ENCODE measurements at regions not wholly inside any gene's neighbourhood (a gene's known extent, or its start where the extent isn't known, plus 50 kb on each side); places are given as distances from the start of the nearest gene placed in this dataset.

DNA sequence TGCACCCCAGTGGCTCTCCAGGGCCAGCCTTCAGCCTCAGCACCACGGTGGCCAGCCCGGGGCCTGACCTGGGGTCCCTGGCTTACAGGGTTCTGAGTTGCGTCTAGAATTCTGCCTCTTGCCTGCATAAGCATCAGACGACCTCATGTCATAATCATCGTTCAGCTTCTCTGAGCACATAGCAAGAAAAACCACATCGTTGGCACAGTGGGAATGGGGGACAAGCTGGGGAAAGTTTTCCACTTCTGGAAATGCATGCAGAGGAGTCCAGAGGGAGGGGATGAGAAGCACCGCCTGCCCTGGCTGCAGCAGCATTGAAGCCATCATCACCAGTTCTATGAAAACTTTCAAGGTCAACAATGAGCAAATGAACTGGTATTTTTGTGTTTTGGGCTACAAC lies 441.0 kb upstream of the FRG1 start:
- no peak overlapping the region for H3K4me3 ChIP-seq (ENCODE audit: low read depth, low read length)
- no peak overlapping the region for H2AFZ ChIP-seq (ENCODE audit: low read length, unreplicated experiment)
- no peaks in the 10 kb centered on the region for H3K79me2 ChIP-seq (ENCODE audit: control insufficient read depth, insufficient read depth, low read length, unreplicated experiment)
- no peaks in the 10 kb centered on the region for H3K36me3 ChIP-seq (ENCODE audit: insufficient read depth, low read length)
- H3K4me1 ChIP-seq (ENCODE audit: control insufficient read depth, insufficient read depth, low read length, unreplicated experiment) = no peaks in the 10 kb centered on the region
- no peaks in the 10 kb centered on the region for H3K27me3 ChIP-seq (ENCODE audit: insufficient read depth, low read length)
- no peak overlapping the region for H3K27ac ChIP-seq (ENCODE audit: low read depth, low read length)

DNA sequence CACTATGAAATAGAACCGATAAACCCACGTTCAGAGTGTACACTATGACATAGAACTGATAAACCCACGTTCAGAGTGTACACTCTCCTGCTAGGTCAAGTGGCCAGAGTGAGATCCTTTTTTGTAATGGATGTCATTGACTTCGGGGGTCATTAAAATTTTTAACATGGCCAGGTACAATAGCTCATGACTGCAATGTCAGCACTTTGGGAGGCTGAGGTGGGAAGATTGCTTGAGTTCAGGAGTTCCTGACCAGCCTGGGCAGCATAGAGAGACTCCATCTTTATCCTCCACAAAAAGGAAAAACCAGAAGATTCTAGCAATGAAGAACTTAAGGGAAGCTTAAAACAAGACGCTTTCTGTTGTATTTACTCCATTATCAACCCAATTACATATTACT lies 439.7 kb upstream of the FRG1 start:
- Histone ChIP-seq H2AFZ (ENCODE audit: low read length, unreplicated experiment) (no peak overlapping the region), H3K27me3 (ENCODE audit: insufficient read depth, low read length) (no peaks in the 10 kb centered on the region), H3K27ac (ENCODE audit: low read depth, low read length) (no peak overlapping the region)

DNA sequence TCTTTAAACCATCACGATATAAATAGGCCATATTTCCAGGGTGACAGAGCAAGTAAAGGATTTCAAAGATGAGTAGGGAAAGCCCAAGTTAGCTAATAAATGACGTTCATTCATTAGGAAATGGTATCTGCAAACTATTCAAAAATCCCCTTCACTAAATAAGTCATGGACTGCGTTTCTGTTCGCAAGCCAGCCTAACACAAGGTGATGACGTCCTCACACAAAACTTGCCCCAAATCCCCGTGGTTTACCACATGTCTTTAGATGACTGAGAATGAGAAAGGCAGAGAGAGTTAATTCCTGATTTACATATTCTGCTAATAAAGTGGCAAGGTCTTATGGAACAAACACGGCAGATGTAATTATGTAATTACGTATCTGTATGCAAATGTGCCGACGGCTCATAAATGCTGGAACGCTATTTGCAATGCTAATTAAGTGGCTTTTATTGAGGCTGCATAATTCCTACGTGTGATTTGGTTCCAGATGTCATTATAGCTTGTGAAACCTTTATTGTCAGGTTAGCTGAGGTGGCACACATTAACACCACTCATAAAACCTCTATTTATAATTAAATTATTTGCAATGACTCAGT lies 437.7 kb upstream of the FRG1 start:
- no peaks in the 10 kb centered on the region for H3K79me2 ChIP-seq (ENCODE audit: control insufficient read depth, insufficient read depth, low read length, unreplicated experiment)
- H2AFZ ChIP-seq (ENCODE audit: low read length, unreplicated experiment) = no peak overlapping the region
- H3K27me3 ChIP-seq (ENCODE audit: insufficient read depth, low read length) = no peaks in the 10 kb centered on the region
- H3K27ac ChIP-seq (ENCODE audit: low read depth, low read length) = no peak overlapping the region
- no peak overlapping the region for H3K4me3 ChIP-seq (ENCODE audit: low read depth, low read length)
- no peaks in the 10 kb centered on the region for H3K4me1 ChIP-seq (ENCODE audit: control insufficient read depth, insufficient read depth, low read length, unreplicated experiment)
- H3K36me3 ChIP-seq (ENCODE audit: insufficient read depth, low read length) = no peaks in the 10 kb centered on the region

More for the DNA sequence above, 439.7 kb upstream of the FRG1 start:
- no peaks in the 10 kb centered on the region for H3K36me3 ChIP-seq (ENCODE audit: insufficient read depth, low read length)
- H3K4me3 ChIP-seq (ENCODE audit: low read depth, low read length) = no peak overlapping the region
- no peaks in the 10 kb centered on the region for H3K79me2 ChIP-seq (ENCODE audit: control insufficient read depth, insufficient read depth, low read length, unreplicated experiment)
- H3K4me1 ChIP-seq (ENCODE audit: control insufficient read depth, insufficient read depth, low read length, unreplicated experiment) = no peaks in the 10 kb centered on the region

DNA sequence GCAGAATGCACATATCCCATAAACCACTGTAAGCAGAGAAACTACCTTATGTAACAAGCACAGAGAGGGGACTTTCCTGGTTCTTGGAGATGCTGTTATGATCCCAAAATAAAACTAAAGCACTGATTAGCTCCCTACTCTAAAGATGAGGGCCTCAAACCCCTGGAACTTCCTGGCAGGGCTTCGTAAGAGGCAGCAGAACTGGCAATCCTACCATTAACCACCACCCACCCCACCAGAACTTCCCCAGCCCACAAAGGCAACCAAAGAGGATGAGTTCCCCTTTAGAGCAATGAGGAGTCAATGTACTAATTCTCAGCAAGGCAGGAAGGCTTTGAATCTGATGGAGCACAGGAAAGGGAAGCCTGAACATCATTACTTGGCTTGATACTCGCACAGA lies 436.5 kb upstream of the FRG1 start:
- no peak overlapping the region for H3K27ac ChIP-seq (ENCODE audit: low read depth, low read length)
- H3K36me3 ChIP-seq (ENCODE audit: insufficient read depth, low read length) = no peaks in the 10 kb centered on the region
- H3K27me3 ChIP-seq (ENCODE audit: insufficient read depth, low read length) = no peaks in the 10 kb centered on the region
- no peak overlapping the region for H2AFZ ChIP-seq (ENCODE audit: low read length, unreplicated experiment)
- no peak overlapping the region for H3K4me3 ChIP-seq (ENCODE audit: low read depth, low read length)
- H3K79me2 ChIP-seq (ENCODE audit: control insufficient read depth, insufficient read depth, low read length, unreplicated experiment) = no peaks in the 10 kb centered on the region
- H3K4me1 ChIP-seq (ENCODE audit: control insufficient read depth, insufficient read depth, low read length, unreplicated experiment) = no peaks in the 10 kb centered on the region

DNA sequence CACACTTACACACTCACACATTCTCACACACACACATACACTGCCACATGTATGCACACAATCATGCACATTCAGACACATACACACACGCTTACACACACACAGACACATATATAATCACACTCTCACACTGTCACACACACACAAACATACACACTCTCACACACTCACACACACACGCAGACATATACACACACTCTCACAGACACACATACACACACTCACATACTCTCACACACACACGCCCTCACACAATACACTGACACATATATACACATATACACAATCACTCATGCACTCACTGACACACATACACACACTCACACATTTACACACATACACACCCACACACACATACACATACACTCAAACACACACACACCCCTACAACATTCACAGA lies 435.3 kb upstream of the FRG1 start:
- Histone ChIP-seq H3K36me3 (ENCODE audit: insufficient read depth, low read length) (no peaks in the 10 kb centered on the region), H3K79me2 (ENCODE audit: control insufficient read depth, insufficient read depth, low read length, unreplicated experiment) (no peaks in the 10 kb centered on the region), H2AFZ (ENCODE audit: low read length, unreplicated experiment) (no peak overlapping the region), H3K4me1 (ENCODE audit: control insufficient read depth, insufficient read depth, low read length, unreplicated experiment) (no peaks in the 10 kb centered on the region), H3K27ac (ENCODE audit: low read depth, low read length) (no peak overlapping the region), H3K4me3 (ENCODE audit: low read depth, low read length) (no peak overlapping the region), H3K27me3 (ENCODE audit: insufficient read depth, low read length) (no peaks in the 10 kb centered on the region)

DNA sequence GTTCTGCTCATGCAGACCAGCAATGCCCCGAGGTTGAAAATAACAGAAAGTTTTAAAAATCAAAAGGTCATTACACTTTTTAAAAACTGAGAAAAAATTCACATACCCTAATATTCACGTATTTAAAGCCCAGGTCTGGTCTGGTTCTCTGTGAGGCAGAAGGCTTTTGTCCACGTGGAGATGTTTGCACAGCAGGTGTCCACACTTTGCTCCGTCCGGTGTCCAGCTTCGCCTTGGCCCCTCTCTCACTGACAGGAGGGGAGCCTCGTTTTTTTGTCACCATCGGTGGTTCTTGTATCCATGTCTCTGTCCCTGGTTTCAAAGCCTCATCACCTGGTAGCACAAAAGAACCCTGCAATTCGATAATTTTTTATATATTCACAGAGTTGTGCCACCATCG lies 434.6 kb upstream of the FRG1 start:
- Histone ChIP-seq H3K4me3 (ENCODE audit: low read depth, low read length) (no peak overlapping the region), H3K27ac (ENCODE audit: low read depth, low read length) (no peak overlapping the region), H3K4me1 (ENCODE audit: control insufficient read depth, insufficient read depth, low read length, unreplicated experiment) (no peaks in the 10 kb centered on the region), H3K79me2 (ENCODE audit: control insufficient read depth, insufficient read depth, low read length, unreplicated experiment) (no peaks in the 10 kb centered on the region), H3K27me3 (ENCODE audit: insufficient read depth, low read length) (no peaks in the 10 kb centered on the region), H2AFZ (ENCODE audit: low read length, unreplicated experiment) (no peak overlapping the region), H3K36me3 (ENCODE audit: insufficient read depth, low read length) (no peaks in the 10 kb centered on the region)

DNA sequence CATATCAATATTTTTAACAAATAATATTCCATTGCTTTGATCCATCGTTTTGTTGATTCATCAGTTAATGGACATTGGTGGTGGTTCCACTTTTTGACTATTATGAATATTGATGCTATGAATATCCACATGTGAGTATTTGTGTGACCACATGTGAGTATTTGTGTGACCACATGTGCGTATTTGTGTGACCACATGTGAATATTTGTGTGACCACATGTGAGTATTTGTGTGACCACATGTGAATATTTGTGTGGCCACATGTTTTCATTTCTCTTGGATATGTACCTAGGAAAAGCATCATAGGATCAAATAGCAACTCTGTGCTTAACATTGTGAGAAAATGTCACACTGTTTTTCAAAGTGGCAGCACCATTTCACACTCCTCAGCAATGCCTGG lies 433.6 kb upstream of the FRG1 start:
- no peak overlapping the region for H2AFZ ChIP-seq (ENCODE audit: low read length, unreplicated experiment)
- no peaks in the 10 kb centered on the region for H3K4me1 ChIP-seq (ENCODE audit: control insufficient read depth, insufficient read depth, low read length, unreplicated experiment)
- H3K79me2 ChIP-seq (ENCODE audit: control insufficient read depth, insufficient read depth, low read length, unreplicated experiment) = no peaks in the 10 kb centered on the region
- H3K27ac ChIP-seq (ENCODE audit: low read depth, low read length) = no peak overlapping the region
- no peak overlapping the region for H3K4me3 ChIP-seq (ENCODE audit: low read depth, low read length)
- no peaks in the 10 kb centered on the region for H3K36me3 ChIP-seq (ENCODE audit: insufficient read depth, low read length)
- H3K27me3 ChIP-seq (ENCODE audit: insufficient read depth, low read length) = no peaks in the 10 kb centered on the region

DNA sequence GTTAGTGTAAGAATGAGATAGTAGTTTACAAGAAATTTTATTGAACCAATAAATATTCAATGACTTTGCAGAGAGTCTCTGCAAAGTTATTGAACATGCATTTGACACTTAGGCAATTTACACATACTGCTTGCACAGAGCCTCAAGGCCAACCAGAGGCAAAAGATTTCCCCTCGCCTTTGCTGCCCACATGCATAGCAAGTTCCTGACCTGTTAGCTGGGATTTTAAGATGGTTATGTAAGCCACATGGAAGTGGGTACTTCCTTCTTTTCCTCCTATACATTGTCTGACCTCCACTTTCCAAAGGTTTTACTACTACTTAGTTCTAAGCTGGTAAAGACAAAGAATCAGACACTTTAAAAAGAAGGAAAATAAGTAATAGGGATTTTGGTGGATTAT lies 430.1 kb upstream of the FRG1 start:
- Histone ChIP-seq H2AFZ (ENCODE audit: low read length, unreplicated experiment) (no peak overlapping the region), H3K36me3 (ENCODE audit: insufficient read depth, low read length) (no peaks in the 10 kb centered on the region), H3K27ac (ENCODE audit: low read depth, low read length) (no peak overlapping the region), H3K79me2 (ENCODE audit: control insufficient read depth, insufficient read depth, low read length, unreplicated experiment) (no peaks in the 10 kb centered on the region), H3K4me3 (ENCODE audit: low read depth, low read length) (no peak overlapping the region), H3K27me3 (ENCODE audit: insufficient read depth, low read length) (no peaks in the 10 kb centered on the region), H3K4me1 (ENCODE audit: control insufficient read depth, insufficient read depth, low read length, unreplicated experiment) (no peaks in the 10 kb centered on the region)

DNA sequence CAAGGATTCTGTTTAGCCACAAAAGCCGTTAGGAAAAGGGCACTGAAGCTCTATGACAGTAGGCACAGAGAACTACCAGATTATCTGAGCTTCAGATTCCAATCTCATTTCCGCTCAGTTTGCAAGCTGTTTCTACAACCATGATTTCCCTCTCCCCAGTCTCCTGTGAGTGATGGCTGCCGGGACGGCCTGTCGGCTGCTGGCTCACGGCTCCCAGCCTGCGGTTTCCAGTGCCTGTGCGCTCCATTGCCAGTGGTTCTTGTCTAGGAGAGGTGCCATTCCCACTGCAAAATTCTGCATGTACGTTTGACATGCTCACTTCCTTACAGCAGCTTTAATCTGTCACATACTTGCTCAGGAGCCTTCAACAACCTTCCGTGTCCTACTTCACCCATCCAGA lies 429.1 kb upstream of the FRG1 start:
- Histone ChIP-seq H3K36me3 (ENCODE audit: insufficient read depth, low read length) (no peaks in the 10 kb centered on the region), H2AFZ (ENCODE audit: low read length, unreplicated experiment) (no peak overlapping the region), H3K4me3 (ENCODE audit: low read depth, low read length) (no peak overlapping the region)

DNA sequence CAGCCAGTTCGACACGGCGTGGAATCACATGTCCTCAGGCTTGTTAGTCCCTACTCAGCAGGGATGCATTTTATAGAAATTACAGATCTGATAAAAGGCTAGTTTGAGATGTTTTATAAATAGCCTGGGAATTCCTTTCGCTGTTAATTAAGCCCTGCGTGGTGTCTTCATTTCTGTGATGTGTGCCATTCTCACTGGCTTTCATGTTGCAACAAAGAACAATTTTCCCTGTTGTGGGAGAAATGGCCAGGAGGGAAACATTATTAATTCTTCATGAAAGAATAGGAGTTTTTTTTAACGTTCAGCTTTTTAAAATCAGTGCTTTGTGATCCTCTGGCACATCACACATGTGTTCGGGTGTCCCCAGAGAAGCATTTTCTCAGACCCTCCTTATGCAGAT lies 427.3 kb upstream of the FRG1 start:
- H3K36me3 ChIP-seq (ENCODE audit: insufficient read depth, low read length) = no peaks in the 10 kb centered on the region
- no peak overlapping the region for H3K27ac ChIP-seq (ENCODE audit: low read depth, low read length)
- H2AFZ ChIP-seq (ENCODE audit: low read length, unreplicated experiment) = no peak overlapping the region
- H3K27me3 ChIP-seq (ENCODE audit: insufficient read depth, low read length) = no peaks in the 10 kb centered on the region
- no peaks in the 10 kb centered on the region for H3K4me1 ChIP-seq (ENCODE audit: control insufficient read depth, insufficient read depth, low read length, unreplicated experiment)
- no peak overlapping the region for H3K4me3 ChIP-seq (ENCODE audit: low read depth, low read length)
- no peaks in the 10 kb centered on the region for H3K79me2 ChIP-seq (ENCODE audit: control insufficient read depth, insufficient read depth, low read length, unreplicated experiment)

More for the DNA sequence above, 429.1 kb upstream of the FRG1 start:
- H3K4me1 ChIP-seq (ENCODE audit: control insufficient read depth, insufficient read depth, low read length, unreplicated experiment) = no peaks in the 10 kb centered on the region
- H3K79me2 ChIP-seq (ENCODE audit: control insufficient read depth, insufficient read depth, low read length, unreplicated experiment) = no peaks in the 10 kb centered on the region
- H3K27me3 ChIP-seq (ENCODE audit: insufficient read depth, low read length) = no peaks in the 10 kb centered on the region
- H3K27ac ChIP-seq (ENCODE audit: low read depth, low read length) = no peak overlapping the region

DNA sequence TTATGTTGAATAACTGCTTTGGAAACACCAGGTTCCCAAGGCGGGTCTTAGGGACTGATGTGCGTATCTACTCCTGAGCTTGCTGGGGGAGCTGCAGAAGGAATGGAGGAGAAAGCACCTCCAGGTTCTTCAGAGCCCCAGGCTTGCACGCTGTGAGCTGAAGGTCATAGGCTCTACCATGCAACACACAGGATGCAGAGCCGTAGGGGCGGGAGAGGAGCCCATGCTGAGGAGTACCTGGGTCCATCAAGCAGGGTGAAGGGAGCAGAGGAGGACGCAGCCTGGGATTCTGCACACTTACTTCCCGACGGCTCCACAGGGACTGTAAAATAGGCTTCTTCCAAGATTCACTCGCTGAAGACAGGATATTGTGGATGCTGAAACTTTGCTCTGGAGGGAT lies 426.5 kb upstream of the FRG1 start:
- Histone ChIP-seq H3K27ac (ENCODE audit: low read depth, low read length) (no peak overlapping the region), H2AFZ (ENCODE audit: low read length, unreplicated experiment) (no peak overlapping the region), H3K27me3 (ENCODE audit: insufficient read depth, low read length) (no peaks in the 10 kb centered on the region), H3K36me3 (ENCODE audit: insufficient read depth, low read length) (no peaks in the 10 kb centered on the region), H3K4me3 (ENCODE audit: low read depth, low read length) (no peak overlapping the region), H3K79me2 (ENCODE audit: control insufficient read depth, insufficient read depth, low read length, unreplicated experiment) (no peaks in the 10 kb centered on the region), H3K4me1 (ENCODE audit: control insufficient read depth, insufficient read depth, low read length, unreplicated experiment) (no peaks in the 10 kb centered on the region)
